Activated naive CD4-positive, alpha-beta T cell treated with anti-CD3 and anti-CD28 coated beads, Interleukin-2, amount 50 U/mL, for 24 hours (primary cell): ENCODE measurements at regions not wholly inside any gene's neighbourhood (a gene's known extent, or its start where the extent isn't known, plus 50 kb on each side); places are given as distances from the start of the nearest gene placed in this dataset.

Source experiments
- H3K27ac Mint-ChIP-seq: one replicate; pipeline ENCODE4 v1.8.0; 2021; ENCODE audit warnings: mild to moderate bottlenecking, mixed read lengths
- H3K27me3 Mint-ChIP-seq: one replicate; pipeline ENCODE4 v1.8.0; 2021; ENCODE audit warnings: mixed read lengths
- H3K36me3 Mint-ChIP-seq: one replicate; pipeline ENCODE4 v1.8.0; 2021; ENCODE audit warnings: mixed read lengths
- H3K4me1 Mint-ChIP-seq: one replicate; pipeline ENCODE4 v1.8.0; 2021; ENCODE audit warnings: mixed read lengths
- H3K4me3 Mint-ChIP-seq: one replicate; pipeline ENCODE4 v1.8.0; 2021; ENCODE audit warnings: mild to moderate bottlenecking, mixed read lengths
- H3K9me3 Mint-ChIP-seq: one replicate; pipeline ENCODE4 v1.8.0; 2021; ENCODE audit warnings: mixed read lengths

DNA sequence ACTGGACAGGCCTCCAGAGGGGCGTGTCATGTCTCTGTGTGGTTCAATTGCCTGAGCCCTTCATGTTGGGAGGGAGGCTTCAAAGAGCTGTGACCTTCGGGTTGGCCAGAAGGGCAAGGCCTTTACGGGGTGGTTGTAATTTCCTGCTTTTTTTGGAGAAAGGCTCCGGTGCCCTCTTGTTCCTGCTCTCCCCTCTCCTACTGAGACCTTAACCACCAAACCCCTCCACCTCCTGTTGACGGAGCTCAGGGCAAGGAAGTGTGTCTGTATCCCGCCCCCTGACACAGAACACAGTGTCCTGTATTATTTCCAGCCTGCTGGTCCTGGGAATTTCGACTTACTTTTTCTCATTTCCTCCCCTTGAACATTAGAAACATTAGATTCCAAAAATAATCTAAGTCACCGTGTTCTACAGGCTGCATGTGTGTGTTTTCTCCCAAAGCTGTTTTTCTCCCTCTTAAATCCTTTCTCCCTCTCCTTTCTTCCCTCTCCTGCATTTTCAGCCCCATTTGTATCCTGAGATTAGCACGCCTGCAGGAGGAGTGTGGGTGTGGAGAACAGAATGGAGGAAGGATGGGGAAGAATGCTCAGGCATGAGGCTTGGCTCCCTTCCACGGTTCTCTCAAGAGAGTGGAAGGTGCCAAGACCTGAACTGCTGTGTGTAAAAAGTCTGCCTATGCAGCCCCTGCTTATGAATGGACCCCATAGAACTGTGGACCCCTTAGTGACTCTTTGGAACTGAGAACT is 285.4 kb upstream of the ROPN1 start:
- Mint-ChIP-seq H3K27ac (no peak overlapping the region), H3K4me3 (no peak overlapping the region), H3K4me1 (no peaks in the 10 kb centered on the region), H3K36me3 (no peaks in the 10 kb centered on the region), H3K27me3 (peaks cover 3% of the 10 kb centered on the region), H3K9me3 (no peaks in the 10 kb centered on the region)

DNA sequence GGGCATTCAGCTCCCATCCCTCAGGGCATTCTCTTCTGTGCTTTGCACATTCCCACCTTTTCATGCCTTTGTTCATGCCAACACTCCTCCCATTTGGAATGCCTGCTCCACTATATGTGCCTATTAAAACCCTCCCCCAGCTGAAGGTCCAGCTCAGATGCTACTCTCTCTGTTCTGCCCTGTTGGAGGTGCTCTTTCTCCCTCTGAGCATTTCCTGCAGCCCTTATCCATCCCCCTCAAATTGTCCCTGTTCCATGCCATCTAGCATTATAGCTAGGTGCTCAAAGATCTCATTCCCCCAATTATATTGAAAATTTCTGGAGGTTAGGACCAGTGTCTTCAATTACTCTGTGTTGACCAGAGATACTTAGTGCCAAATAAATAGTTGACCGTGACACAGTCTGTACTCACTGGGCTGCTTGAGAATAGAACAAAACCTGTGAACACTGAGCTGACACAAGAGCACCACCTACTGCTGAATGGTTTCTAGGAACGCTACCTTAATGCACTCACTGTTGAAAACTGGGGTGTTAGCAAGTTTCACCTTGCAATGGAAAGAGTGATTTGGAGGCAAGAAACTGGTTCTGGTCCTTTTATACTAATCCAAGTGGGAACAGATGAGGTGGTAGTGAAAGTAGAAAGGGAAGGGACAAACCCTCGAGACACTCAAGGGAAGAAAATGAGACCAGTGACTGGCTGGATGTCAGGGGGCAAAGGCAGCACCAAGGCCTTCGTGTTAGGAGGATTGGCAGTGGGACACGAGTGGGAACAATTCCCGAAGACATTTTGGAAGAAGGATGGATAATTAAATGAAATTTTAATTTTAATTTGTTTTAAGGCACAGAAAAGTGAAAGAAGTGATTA is 289.8 kb upstream of the ROPN1 start:
- Mint-ChIP-seq H3K9me3 (no peaks in the 10 kb centered on the region), H3K4me1 (no peaks in the 10 kb centered on the region), H3K27ac (no peak overlapping the region), H3K36me3 (no peaks in the 10 kb centered on the region), H3K4me3 (no peak overlapping the region), H3K27me3 (peaks cover 1% of the 10 kb centered on the region)

DNA sequence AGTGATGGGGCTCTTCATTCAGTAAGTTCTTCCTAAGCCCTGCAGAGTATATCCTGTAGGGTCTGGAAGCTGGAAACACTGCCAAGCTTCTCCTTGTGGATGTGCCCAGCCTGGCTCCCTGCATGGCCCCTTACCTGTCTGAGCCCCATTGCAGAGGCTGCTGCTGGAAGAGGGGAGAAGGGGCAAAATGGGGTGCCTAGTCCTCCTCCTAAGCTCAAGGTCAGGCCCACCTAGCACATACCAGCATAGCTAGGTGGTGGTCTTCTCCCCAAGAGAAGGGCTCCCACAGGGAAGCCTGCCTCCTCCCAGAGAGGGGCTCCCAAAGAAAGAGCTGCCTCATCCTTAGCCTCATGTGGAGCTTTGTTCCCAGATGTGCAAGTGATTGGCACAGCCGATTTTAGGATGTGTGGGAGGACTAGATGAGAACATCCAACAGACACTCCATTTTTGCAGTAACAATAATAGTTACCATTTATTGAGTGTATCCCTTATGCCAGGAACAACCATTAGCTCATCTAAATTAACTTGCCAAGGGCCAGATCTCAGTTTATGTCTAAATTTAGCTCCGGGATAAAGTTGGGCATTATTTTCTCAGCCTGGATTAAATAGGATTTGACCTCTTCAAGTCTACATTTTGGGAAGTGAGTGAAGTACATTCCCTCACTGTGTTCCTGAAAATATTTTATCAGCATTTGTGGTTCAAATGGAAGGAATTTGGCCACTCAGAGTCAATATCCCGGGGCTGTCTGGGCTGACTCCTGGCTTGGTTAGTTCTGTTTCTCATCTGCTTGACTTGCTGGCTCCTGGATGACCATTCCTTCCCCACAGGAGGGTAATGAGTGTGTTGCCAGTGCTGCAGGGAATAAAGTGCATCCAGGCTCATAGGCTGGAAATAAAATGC is 291.1 kb upstream of the ROPN1 start:
- Mint-ChIP-seq H3K9me3 (no peaks in the 10 kb centered on the region), H3K4me3 (no peak overlapping the region), H3K27me3 (peaks cover 4% of the 10 kb centered on the region), H3K4me1 (no peaks in the 10 kb centered on the region), H3K27ac (no peak overlapping the region), H3K36me3 (no peaks in the 10 kb centered on the region)

DNA sequence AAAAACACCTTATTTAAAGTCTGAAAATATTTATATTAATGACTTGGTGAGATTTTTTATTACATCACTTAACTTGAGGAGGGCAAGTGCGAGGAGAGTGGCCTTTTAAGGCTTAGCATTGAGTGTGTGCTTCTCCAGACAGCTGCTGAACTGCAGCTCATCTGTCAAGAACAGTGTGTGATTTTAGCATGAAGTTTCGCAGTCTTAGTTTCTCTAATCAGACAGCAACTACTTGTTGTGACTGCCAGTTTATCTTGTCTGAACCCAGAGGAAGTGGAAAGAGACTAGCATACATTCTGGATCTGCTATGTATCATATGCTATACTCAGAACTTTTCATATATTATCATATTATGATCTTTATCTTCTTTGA is 291.7 kb upstream of the ROPN1 start:
- Mint-ChIP-seq H3K27ac (no peak overlapping the region), H3K36me3 (no peaks in the 10 kb centered on the region), H3K9me3 (no peaks in the 10 kb centered on the region), H3K4me3 (no peak overlapping the region), H3K27me3 (peaks cover 5% of the 10 kb centered on the region), H3K4me1 (no peaks in the 10 kb centered on the region)

DNA sequence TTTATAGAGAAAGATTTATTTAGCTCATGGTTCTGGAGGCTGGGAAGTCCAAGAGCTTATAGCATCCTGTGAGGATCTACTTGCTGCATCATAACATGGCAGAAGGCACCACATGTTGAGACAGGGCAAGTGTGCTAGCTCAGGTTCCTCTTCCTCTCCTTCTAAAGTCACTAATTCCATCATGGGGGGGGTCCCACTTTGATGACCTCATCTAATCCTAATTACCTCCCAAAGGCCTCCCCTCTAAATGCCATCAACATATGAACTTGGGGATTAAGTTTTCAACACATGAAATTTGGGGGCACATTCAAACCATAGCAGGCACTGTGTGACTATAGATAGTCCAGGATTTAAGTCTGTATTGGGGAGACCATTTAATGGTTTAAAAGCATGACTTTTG is 297.1 kb upstream of the ROPN1 start:
- H3K27ac Mint-ChIP-seq, result no peak overlapping the region
- peaks cover 13% of the 10 kb centered on the region for H3K27me3 Mint-ChIP-seq
- no peaks in the 10 kb centered on the region for H3K9me3 Mint-ChIP-seq
- no peak overlapping the region for H3K4me3 Mint-ChIP-seq
- no peaks in the 10 kb centered on the region for H3K36me3 Mint-ChIP-seq
- no peaks in the 10 kb centered on the region for H3K4me1 Mint-ChIP-seq

DNA sequence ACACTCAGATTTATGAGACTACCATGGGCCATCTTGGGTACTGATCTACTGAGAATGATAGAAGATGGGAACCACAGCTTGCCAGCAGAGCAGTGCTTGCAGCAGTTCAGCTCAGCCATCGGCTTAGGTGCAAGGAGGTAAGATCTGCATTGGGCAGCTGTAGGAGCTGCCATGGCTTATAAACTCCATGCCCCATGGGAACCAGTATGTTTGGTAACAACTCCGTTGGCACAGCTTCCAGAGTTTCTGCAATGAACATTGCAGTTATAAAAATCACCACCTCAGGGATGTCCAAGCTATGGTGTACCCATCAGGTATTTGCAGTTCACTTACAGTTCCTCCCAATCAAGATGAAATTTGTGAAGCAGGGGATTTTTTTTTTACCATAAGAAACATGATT is 299.1 kb upstream of the ROPN1 start:
- Mint-ChIP-seq H3K9me3 (no peaks in the 10 kb centered on the region), H3K36me3 (no peaks in the 10 kb centered on the region)

DNA sequence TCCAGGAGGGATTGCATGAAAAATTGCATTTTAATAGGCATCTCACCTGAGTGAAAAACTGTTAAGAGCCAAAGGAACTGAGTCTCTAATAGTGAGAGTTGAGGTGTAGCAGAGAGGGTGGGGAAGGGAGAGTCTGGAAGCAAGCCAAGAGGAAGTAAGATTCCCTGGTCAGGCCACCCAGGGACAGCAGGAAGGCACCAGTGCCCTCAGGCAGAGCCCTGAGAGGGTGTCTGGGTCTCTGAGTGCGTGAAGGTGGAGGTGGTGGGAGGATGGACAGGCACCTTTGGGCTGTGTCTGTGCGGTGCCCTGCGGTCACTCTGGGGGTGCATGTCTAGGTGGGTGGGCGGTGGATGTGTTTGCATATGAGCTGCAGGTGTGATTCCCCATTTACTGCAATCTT is 300.4 kb upstream of the ROPN1 start:
- H3K36me3 Mint-ChIP-seq, result no peaks in the 10 kb centered on the region
- no peaks in the 10 kb centered on the region for H3K9me3 Mint-ChIP-seq
- no peak overlapping the region for H3K27ac Mint-ChIP-seq
- H3K4me1 Mint-ChIP-seq, result no peaks in the 10 kb centered on the region
- H3K27me3 Mint-ChIP-seq, result peaks cover 13% of the 10 kb centered on the region
- no peak overlapping the region for H3K4me3 Mint-ChIP-seq

More for the DNA sequence above, 299.1 kb upstream of the ROPN1 start:
- H3K4me3 Mint-ChIP-seq, result no peak overlapping the region
- no peak overlapping the region for H3K27ac Mint-ChIP-seq
- peaks cover 13% of the 10 kb centered on the region for H3K27me3 Mint-ChIP-seq
- H3K4me1 Mint-ChIP-seq, result no peaks in the 10 kb centered on the region

DNA sequence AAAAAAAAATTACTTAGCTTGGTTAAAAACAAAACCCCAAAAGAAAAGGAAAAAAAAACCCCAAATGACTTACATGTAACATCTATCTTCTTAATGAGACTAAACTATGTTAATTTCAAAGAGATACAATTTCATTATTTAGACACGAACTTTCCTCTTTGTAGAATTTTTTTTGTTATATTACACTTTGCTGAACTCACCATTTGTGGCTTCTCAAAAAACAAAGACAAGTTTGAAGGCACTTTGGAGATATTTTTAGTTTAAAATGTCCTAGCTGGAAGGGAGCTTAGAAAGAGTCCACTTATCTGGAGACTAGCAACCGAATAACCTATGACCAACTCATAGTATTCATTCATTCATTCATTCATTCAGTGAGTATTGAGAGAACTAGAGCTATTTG is 301.7 kb upstream of the ROPN1 start:
- Mint-ChIP-seq H3K27ac (no peak overlapping the region), H3K4me3 (no peak overlapping the region), H3K9me3 (no peaks in the 10 kb centered on the region), H3K36me3 (no peaks in the 10 kb centered on the region), H3K27me3 (peaks cover 11% of the 10 kb centered on the region), H3K4me1 (no peaks in the 10 kb centered on the region)

DNA sequence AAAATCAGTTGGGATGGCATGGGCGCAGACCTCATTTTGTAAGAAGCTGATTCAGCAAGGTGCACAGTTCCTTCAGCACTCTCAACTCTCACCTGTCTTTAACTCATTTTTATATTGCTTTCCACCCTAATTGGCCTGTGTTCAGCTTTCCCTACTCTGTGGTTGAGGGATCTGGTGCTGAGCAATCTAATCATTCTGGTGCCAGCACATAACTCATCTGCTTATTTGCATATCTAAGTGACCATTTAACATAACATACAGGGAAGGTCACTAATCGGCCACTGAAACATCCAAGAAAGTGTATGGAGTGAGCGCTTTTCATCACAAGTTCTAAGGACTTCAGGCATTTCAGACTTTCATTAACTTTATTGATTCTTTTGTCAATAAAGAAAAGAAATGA is 303.4 kb upstream of the ROPN1 start:
- Mint-ChIP-seq H3K4me3 (no peak overlapping the region), H3K36me3 (no peaks in the 10 kb centered on the region), H3K4me1 (no peaks in the 10 kb centered on the region)

DNA sequence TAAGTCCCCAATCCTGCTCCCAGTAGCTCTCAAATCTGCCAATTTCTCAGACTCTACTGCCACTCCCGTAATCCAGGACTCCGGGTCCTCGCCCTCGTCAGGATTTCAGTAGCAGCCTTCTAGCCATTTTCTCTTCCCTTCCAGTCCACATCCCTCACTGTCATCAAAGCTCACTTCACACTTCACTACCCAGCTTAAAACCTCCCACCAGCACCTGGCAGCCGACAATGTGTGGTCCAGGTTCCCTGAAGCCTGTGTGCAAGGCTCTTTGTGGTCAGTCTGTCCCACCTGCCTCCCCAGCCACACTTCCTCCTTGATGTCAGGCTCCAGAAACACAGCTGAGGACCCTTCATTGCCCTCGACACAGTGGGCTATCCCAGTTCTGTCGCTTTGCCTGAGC is 304.5 kb upstream of the ROPN1 start:
- no peaks in the 10 kb centered on the region for H3K9me3 Mint-ChIP-seq
- H3K4me1 Mint-ChIP-seq, result no peaks in the 10 kb centered on the region
- no peak overlapping the region for H3K27ac Mint-ChIP-seq
- no peak overlapping the region for H3K4me3 Mint-ChIP-seq
- peaks cover 9% of the 10 kb centered on the region for H3K27me3 Mint-ChIP-seq
- no peaks in the 10 kb centered on the region for H3K36me3 Mint-ChIP-seq

More for the DNA sequence above, 303.4 kb upstream of the ROPN1 start:
- Mint-ChIP-seq H3K27me3 (peaks cover 9% of the 10 kb centered on the region), H3K9me3 (no peaks in the 10 kb centered on the region), H3K27ac (no peak overlapping the region)

DNA sequence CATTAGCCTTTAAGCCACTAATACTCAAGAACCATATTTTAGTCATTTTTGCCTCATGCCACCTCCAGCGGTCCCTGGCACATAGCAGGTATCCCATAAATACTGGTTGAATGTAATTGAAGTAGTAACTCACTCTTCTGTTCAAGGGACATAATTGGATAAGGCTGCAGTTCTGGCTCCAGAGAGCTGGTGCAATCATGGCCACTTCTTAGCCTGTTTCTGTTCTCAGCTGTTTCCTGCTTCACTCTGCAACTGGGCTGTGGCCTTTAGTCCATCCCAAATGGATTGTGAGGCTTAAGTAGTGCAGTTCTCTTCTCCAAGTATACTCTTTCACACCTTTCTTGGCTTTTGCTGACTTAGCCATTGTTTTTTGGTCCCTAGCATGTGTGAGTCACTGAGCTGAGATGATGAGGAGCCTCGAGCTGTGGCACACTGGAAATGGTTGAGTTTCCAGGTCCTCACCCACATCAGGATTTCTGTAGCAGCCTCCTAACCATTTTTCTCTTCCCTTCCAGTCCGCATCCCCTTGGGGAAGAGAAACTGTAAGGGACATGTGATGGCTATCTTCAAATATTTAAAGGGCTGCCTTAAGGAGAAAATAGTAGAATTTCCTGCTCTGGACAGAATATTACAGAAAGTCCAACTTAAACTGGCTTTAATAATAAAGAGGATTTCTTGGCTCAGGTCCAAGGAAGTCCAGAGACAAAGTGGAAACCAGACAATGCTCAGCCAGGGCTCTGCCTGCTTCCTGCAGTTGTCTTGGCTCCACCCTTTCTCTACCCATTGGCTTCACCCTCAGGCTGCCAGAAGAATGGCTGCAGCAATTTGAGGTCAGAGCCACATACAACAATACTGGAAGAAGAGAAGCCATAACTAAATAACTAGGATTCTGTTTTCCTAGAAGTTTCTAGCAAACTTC is 305.4 kb upstream of the ROPN1 start:
- H3K27ac Mint-ChIP-seq, result no peak overlapping the region
- H3K4me1 Mint-ChIP-seq, result no peaks in the 10 kb centered on the region
- peaks cover 6% of the 10 kb centered on the region for H3K27me3 Mint-ChIP-seq
- no peaks in the 10 kb centered on the region for H3K36me3 Mint-ChIP-seq
- no peaks in the 10 kb centered on the region for H3K9me3 Mint-ChIP-seq
- H3K4me3 Mint-ChIP-seq, result no peak overlapping the region

DNA sequence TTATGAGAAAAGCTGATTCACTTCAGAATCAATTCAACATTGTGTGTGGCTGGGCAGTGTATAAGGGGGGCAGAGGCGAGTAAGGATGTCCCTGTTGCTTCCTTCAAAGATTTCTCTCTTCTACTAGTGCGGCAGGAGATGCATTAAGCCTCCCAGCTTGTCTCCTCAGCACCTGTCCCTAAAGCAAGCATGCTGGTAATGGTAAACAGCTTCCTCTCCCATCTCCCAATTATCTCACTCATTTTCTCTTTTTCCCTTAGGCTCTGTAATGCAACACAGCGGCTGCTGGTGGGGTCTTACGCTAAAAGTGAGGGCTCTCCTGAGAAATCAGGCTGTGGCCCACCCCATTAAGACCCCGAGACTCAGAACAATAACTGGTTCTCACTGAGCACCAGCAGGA is 306.4 kb upstream of the ROPN1 start:
- Mint-ChIP-seq H3K9me3 (no peaks in the 10 kb centered on the region), H3K27me3 (peaks cover 6% of the 10 kb centered on the region), H3K4me3 (no peak overlapping the region), H3K27ac (no peak overlapping the region), H3K4me1 (no peaks in the 10 kb centered on the region), H3K36me3 (no peaks in the 10 kb centered on the region)

DNA sequence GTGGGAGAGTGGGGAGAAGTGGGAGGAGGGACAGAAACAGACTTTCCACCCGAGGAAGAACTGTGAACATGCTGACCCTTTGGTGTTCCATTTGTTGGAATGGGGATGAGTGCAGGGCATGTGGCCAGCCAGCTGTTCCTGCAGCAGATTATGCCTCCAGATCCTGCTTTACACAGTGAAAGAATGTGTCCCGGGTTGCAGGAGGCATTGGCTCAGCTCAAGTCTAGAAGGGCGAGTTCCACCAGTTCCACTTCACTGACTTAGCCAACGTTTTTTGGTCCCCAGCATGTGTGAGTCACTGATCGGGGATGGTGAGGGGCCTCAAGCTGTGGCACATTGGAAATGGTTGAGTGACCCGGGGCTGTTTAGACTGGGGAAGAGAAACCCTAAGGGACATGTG is 307.0 kb upstream of the ROPN1 start:
- Mint-ChIP-seq H3K4me1 (no peaks in the 10 kb centered on the region), H3K4me3 (no peak overlapping the region), H3K9me3 (no peaks in the 10 kb centered on the region), H3K27me3 (peaks cover 4% of the 10 kb centered on the region), H3K27ac (no peak overlapping the region), H3K36me3 (no peaks in the 10 kb centered on the region)

DNA sequence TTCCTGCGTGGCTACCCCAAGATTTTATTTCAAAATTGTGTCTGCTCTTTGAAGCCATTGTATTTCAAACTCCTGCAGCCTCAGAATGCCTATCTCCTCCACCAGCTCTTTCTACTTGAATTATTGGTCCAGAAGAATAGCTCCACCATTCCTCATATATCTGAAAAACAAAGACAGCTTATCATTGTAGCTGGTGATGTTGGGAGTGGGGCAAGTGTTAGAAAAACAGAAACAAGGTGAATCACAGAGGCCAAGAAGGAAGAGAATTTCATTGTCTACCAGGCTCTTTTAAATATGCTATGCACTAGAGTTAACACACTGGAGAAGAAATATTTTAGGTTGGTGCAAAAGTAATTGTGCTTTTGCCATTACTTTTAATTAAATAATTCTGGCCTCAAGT is 307.9 kb upstream of the ROPN1 start:
- peaks cover 2% of the 10 kb centered on the region for H3K27me3 Mint-ChIP-seq
- H3K9me3 Mint-ChIP-seq, result no peaks in the 10 kb centered on the region
- no peak overlapping the region for H3K27ac Mint-ChIP-seq
- H3K4me1 Mint-ChIP-seq, result no peaks in the 10 kb centered on the region
- H3K36me3 Mint-ChIP-seq, result no peaks in the 10 kb centered on the region
- H3K4me3 Mint-ChIP-seq, result no peak overlapping the region

DNA sequence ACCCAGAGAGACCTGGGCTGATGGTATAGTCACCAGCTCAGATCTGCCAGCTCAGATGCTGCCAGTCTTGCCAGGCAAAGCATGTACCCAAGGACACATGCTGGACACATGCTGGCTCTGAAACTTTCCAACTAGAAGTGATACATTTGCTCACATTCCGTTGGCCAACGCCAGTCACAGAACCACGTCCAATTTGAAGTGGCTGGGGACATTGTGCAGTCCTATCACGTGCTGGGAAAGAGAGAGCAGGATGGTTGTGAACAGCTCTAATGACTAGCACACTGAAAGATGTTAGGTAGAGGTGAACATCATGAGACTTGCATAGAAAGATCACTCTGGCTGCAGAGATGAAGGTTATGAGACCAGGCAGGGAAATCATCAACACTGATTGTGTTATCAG is 308.5 kb upstream of the ROPN1 start:
- Mint-ChIP-seq H3K4me3 (no peak overlapping the region), H3K27me3 (peaks cover 2% of the 10 kb centered on the region), H3K36me3 (no peaks in the 10 kb centered on the region), H3K27ac (no peak overlapping the region), H3K9me3 (no peaks in the 10 kb centered on the region), H3K4me1 (no peaks in the 10 kb centered on the region)
